ENCODE measurements at regions not wholly inside any gene's neighbourhood (a gene's known extent, or its start where the extent isn't known, plus 50 kb on each side); places are given as distances from the start of the nearest gene placed in this dataset.
A peak's percentile ranks its signal among the peaks of the same experiment; 100 is the strongest.

DNA sequence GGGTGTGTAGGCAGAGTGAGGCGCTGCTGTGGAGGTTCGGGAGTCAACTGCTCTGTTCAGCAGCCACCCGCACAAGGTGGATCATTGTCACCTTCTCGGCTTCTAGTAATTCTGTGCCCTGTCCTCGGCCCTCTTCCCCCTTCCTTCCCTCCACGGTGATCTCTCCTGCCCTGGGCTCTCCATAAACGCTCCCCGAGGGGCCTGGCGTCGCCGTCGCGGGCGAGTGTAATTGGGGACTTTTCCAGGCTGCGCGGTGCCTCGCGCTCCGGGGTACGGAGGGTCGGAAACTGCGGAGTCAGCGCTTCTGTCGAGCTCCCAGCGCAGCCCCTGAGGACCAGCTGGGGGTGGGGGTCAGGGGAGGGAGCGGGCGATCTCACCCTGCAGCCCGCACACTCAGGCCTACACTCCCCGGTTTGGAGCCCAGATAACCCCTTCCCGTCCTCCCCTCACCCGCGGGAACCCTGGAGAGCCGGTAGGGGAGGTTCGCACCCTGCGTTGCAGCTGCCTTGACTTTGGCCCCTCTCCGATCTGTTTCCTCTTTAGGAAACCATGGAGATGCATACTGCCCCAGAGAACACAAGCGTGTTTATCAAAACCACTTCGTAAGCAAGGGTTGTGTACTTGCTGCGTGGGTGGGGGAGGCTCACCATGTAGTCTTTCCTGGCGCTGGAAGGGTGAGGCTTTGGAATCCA is 188.3 kb upstream of the ZNF618 start:
- H3K9me3 ChIP-seq (ENCODE audit: insufficient read depth, low read depth, low read length) = no peaks in the 10 kb centered on the region
- H3K27me3 ChIP-seq (ENCODE audit: insufficient read depth, low read length) = peaks cover 58% of the 10 kb centered on the region
- H3K27ac ChIP-seq (ENCODE audit: low read length) = no peak overlapping the region
- no peaks in the 10 kb centered on the region for H3K4me1 ChIP-seq (ENCODE audit: insufficient read depth, low read length)
- H3K9ac ChIP-seq (ENCODE audit: low read depth, low read length) = peak overlapping the region; percentile 15; the same call in 1 of the 2 replicates
- H3K36me3 ChIP-seq (ENCODE audit: insufficient read depth, low read depth, low read length) = no peaks in the 10 kb centered on the region
- peak overlapping the region; percentile 76 for H3K4me3 ChIP-seq (ENCODE audit: low read length)

DNA sequence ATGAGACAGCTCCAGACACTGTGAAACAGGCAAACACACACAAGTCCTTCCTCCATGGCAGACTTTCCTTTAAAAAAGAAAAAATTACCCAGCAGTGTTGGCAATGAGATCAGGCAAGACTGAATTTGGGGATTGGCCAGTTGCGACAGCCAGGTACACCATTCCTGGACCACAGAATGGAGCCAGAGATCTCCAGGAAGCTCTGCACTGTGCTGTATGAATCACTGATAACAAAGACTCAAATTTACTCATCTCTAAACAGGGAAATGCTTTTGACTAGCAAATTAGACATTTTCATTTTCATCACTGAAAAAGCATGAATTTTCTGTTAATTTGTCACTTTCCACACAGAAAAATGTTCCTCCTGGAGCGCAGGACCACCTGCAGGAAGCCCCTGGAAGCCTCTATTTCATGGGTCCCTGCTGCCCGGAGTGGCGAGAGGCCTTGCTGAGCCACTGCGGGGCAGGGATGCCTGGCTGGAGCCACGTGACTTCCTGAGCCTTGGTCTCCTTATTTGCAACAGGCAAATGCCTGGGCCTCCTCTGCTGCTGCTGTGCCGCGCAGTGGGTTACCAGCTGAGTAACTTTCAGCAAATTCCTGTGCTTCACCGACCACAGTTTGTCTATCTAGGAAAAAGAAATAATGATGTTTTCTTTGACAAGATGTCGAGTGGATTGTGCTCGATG is 185.9 kb upstream of the ZNF618 start:
- Histone ChIP-seq H3K27ac (ENCODE audit: low read length) (no peak overlapping the region), H3K4me3 (ENCODE audit: low read length) (no peak overlapping the region), H3K9me3 (ENCODE audit: insufficient read depth, low read depth, low read length) (no peaks in the 10 kb centered on the region), H3K27me3 (ENCODE audit: insufficient read depth, low read length) (peaks cover 53% of the 10 kb centered on the region), H3K4me1 (ENCODE audit: insufficient read depth, low read length) (no peaks in the 10 kb centered on the region), H3K9ac (ENCODE audit: low read depth, low read length) (no peak overlapping the region), H3K36me3 (ENCODE audit: insufficient read depth, low read depth, low read length) (no peaks in the 10 kb centered on the region)

DNA sequence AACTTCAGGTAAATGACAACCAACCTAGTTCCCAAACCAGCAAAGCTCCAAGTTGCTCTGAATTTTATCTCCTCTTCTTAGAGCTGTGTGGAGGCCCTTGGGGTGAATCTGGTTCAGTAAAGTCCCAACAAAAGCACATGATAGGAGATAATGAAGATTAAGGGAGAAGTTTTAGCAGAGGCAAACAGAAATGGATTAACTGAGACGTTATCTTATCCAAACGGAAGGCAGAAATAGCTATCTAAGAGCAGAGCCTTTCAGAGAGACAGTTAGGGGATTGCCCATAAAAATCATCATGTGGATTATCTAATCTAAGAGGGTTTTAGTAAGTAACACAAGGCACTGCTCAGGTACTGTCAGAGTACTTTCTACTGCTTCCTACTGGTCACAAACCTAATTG is 183.9 kb upstream of the ZNF618 start:
- no peak overlapping the region for H3K9ac ChIP-seq (ENCODE audit: low read depth, low read length)
- H3K9me3 ChIP-seq (ENCODE audit: insufficient read depth, low read depth, low read length) = no peaks in the 10 kb centered on the region
- no peak overlapping the region for H3K27ac ChIP-seq (ENCODE audit: low read length)
- H3K4me3 ChIP-seq (ENCODE audit: low read length) = no peak overlapping the region
- H3K4me1 ChIP-seq (ENCODE audit: insufficient read depth, low read length) = no peaks in the 10 kb centered on the region
- H3K27me3 ChIP-seq (ENCODE audit: insufficient read depth, low read length) = peaks cover 33% of the 10 kb centered on the region
- H3K36me3 ChIP-seq (ENCODE audit: insufficient read depth, low read depth, low read length) = no peaks in the 10 kb centered on the region

DNA sequence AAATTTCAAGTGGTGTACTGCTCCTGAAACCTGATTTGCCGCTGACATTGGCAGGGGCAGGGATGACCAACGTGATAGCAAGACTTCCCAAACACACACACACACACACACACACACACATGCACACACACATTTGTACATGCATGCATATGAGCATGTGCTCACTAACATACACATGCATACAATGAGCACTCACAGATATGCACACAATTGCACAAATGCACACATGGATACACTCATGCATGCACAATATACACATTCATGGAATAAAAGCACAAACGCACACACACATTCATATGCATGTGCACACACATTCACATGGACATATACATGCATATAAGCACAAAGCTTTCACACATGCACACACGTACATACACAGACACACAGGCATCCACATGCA is 181.2 kb upstream of the ZNF618 start:
- Histone ChIP-seq H3K27ac (ENCODE audit: low read length) (no peak overlapping the region), H3K36me3 (ENCODE audit: insufficient read depth, low read depth, low read length) (no peaks in the 10 kb centered on the region), H3K27me3 (ENCODE audit: insufficient read depth, low read length) (peaks cover 6% of the 10 kb centered on the region), H3K9me3 (ENCODE audit: insufficient read depth, low read depth, low read length) (no peaks in the 10 kb centered on the region), H3K4me3 (ENCODE audit: low read length) (no peak overlapping the region), H3K9ac (ENCODE audit: low read depth, low read length) (no peak overlapping the region), H3K4me1 (ENCODE audit: insufficient read depth, low read length) (no peaks in the 10 kb centered on the region)

DNA sequence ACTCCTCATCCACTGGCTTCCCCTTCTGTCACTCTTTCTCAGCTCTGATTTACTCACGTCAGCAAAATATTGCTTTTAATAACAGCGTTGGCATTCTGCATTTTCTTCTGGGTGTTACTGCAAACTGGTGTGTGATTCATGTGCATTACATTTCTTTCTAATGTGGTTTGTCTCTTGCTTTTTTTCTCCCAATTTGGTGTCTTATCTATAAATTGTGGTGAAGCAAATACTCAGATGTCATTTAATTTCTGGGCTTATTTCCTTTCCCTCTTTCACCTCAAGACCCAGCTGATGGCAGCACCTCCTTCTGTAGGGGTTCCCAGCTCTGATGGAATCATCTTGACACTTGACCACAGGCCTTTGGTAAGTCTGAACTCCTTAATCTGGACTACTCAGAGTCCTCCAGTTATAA is 180.7 kb upstream of the ZNF618 start:
- H3K9me3 ChIP-seq (ENCODE audit: insufficient read depth, low read depth, low read length) = no peaks in the 10 kb centered on the region
- H3K27ac ChIP-seq (ENCODE audit: low read length) = no peak overlapping the region
- H3K4me1 ChIP-seq (ENCODE audit: insufficient read depth, low read length) = no peaks in the 10 kb centered on the region
- H3K27me3 ChIP-seq (ENCODE audit: insufficient read depth, low read length) = peaks cover under 1% of the 10 kb centered on the region; the same call in 1 of the 2 replicates
- H3K9ac ChIP-seq (ENCODE audit: low read depth, low read length) = no peak overlapping the region
- H3K4me3 ChIP-seq (ENCODE audit: low read length) = no peak overlapping the region
- no peaks in the 10 kb centered on the region for H3K36me3 ChIP-seq (ENCODE audit: insufficient read depth, low read depth, low read length)

DNA sequence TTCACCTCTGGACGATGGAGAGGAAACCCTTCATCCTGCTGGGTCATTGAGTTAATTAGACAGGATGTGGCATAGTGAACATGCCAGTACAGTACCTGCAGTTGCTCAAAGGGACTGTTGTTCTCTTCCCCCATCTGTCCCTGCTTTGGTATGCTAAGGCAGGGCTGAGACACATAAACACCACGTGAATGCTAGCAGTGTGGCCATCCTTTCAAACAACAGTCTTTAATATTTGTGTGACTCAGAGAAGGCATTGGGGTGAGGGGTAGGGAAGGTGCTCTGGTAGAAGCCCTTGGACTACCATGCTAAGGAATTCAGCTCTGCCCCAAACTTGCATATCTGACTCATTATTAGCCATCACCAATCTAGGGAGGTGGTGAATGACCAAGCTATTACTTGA is 180.2 kb upstream of the ZNF618 start:
- no peak overlapping the region for H3K4me3 ChIP-seq (ENCODE audit: low read length)
- no peak overlapping the region for H3K9ac ChIP-seq (ENCODE audit: low read depth, low read length)
- H3K4me1 ChIP-seq (ENCODE audit: insufficient read depth, low read length) = no peaks in the 10 kb centered on the region
- no peak overlapping the region for H3K27ac ChIP-seq (ENCODE audit: low read length)
- H3K27me3 ChIP-seq (ENCODE audit: insufficient read depth, low read length) = no peaks in the 10 kb centered on the region; the same call in 1 of the 2 replicates
- no peaks in the 10 kb centered on the region for H3K9me3 ChIP-seq (ENCODE audit: insufficient read depth, low read depth, low read length)
- H3K36me3 ChIP-seq (ENCODE audit: insufficient read depth, low read depth, low read length) = no peaks in the 10 kb centered on the region

DNA sequence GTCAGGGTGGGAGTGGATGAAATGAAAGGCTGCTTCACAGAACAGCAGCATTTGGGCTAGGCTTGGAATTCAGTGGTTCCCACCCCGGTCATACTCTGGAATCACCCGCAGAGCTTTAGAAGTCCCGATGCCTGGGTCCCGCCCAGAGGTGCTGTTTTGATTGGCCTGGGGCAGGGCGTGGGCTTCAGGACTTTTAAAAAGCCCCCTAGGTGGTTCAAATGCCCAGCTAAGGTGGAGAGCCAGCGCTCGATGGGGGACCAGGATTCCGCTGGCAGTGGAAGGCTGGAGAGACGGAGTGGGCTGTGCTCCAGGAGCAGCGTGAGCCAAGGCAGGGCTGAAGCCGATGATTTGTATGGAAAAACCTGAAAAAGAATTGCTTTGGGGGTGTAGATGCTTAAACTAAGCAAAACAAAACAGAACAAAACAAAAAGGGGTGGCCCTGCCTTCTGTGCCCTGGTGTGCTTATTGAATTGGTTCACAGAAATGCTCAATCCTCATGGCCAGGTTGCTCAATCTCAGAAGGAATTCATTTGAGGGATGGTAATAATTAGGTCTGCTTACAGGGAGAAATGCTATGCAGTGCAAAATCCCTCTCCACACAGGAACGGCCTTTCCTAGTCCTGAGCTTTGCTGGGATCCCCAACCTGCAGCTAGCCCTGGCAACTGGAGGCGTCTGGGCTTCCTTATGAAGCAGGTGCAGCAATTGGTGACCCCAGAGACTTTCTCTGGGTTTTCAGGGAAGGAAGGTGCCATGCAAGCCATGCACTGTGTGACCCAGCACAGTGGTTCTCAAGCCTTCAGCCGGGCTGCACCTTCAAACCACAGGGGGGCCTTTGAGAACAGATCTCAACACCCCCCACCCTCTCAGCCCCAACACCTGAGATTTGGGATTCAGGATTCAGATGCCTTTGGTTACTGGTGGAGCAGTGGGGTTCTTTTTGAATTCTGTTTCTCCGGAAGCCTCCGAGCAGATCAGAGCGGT is 174.0 kb upstream of the ZNF618 start:
- 0 out of 2 replicates have a peak overlapping the region, but pooled peaks have one; percentile 13 for H3K9ac ChIP-seq (ENCODE audit: low read depth, low read length)
- H3K36me3 ChIP-seq (ENCODE audit: insufficient read depth, low read depth, low read length) = no peaks in the 10 kb centered on the region
- H3K27me3 ChIP-seq (ENCODE audit: insufficient read depth, low read length) = no peaks in the 10 kb centered on the region
- H3K4me1 ChIP-seq (ENCODE audit: insufficient read depth, low read length) = peaks cover 20% of the 10 kb centered on the region; the same call in 1 of the 2 replicates
- H3K27ac ChIP-seq (ENCODE audit: low read length) = no peak overlapping the region
- H3K4me3 ChIP-seq (ENCODE audit: low read length) = no peak overlapping the region
- no peaks in the 10 kb centered on the region for H3K9me3 ChIP-seq (ENCODE audit: insufficient read depth, low read depth, low read length)

DNA sequence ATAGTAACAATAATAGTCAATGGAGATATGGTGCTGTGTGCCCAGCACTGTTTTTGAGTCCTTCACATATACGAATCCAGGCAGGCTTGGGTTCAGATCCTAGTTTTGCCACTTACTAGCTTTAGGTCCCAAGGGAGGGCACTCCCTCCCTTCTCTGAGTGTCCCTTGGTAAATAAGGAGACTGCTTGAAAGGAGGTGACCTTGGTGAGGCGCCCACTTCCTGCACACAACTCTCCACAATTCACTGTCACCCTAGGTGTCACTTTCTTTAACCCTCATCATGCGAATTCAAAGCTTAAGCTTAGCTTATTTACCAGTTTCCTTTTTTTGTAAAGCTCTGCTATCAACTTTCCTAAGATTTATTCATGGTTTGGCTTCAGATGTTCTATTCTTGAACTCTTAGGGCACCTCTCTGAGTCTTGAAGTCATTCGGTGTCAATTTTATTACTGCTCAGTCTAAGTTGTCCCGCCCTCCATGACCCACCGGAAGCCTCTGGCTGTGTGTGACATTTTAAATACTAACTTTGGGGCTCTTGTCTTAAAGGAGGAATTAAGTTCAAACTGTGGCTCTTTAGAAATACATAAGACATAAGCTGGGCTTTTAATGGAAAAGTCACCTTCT is 170.7 kb upstream of the ZNF618 start:
- no peaks in the 10 kb centered on the region for H3K36me3 ChIP-seq (ENCODE audit: insufficient read depth, low read depth, low read length)
- no peak overlapping the region for H3K4me3 ChIP-seq (ENCODE audit: low read length)
- H3K27me3 ChIP-seq (ENCODE audit: insufficient read depth, low read length) = no peaks in the 10 kb centered on the region
- H3K4me1 ChIP-seq (ENCODE audit: insufficient read depth, low read length) = peaks cover 20% of the 10 kb centered on the region; the same call in 1 of the 2 replicates
- H3K9me3 ChIP-seq (ENCODE audit: insufficient read depth, low read depth, low read length) = peaks cover 4% of the 10 kb centered on the region; the same call in 1 of the 2 replicates
- H3K27ac ChIP-seq (ENCODE audit: low read length) = no peak overlapping the region
- no peak overlapping the region for H3K9ac ChIP-seq (ENCODE audit: low read depth, low read length)

DNA sequence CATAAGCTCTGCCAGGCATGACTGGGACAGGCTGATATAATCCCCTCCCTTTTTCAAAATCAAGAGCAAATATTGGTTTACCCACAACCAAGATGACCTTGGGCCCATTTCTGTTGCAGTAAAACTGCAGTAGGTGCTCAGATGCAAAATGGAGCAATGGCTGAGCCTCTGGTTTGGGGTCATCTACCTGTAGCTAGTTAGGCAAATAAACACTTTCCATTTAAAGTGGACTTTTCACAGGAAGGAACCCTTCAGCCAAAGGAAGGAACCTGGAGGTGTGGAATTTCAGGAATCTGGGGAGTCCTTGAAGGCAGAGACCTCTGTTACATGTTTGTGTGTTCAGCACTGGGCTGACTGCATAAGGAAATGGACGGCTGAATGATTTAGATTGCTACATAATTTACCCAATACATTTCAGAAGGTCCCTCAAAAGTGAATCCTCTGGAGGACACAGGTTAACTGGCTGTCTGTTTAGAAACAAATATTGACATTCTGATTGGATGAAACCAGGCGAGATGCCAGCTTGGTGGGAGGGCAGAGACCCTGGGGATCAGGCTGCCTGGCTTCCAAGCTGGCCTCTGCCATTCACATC is 170.1 kb upstream of the ZNF618 start:
- Histone ChIP-seq H3K27ac (ENCODE audit: low read length) (no peak overlapping the region), H3K36me3 (ENCODE audit: insufficient read depth, low read depth, low read length) (no peaks in the 10 kb centered on the region), H3K27me3 (ENCODE audit: insufficient read depth, low read length) (no peaks in the 10 kb centered on the region), H3K4me3 (ENCODE audit: low read length) (no peak overlapping the region), H3K9ac (ENCODE audit: low read depth, low read length) (no peak overlapping the region), H3K4me1 (ENCODE audit: insufficient read depth, low read length) (peaks cover 20% of the 10 kb centered on the region; the same call in 1 of the 2 replicates), H3K9me3 (ENCODE audit: insufficient read depth, low read depth, low read length) (peaks cover 4% of the 10 kb centered on the region; the same call in 1 of the 2 replicates)

DNA sequence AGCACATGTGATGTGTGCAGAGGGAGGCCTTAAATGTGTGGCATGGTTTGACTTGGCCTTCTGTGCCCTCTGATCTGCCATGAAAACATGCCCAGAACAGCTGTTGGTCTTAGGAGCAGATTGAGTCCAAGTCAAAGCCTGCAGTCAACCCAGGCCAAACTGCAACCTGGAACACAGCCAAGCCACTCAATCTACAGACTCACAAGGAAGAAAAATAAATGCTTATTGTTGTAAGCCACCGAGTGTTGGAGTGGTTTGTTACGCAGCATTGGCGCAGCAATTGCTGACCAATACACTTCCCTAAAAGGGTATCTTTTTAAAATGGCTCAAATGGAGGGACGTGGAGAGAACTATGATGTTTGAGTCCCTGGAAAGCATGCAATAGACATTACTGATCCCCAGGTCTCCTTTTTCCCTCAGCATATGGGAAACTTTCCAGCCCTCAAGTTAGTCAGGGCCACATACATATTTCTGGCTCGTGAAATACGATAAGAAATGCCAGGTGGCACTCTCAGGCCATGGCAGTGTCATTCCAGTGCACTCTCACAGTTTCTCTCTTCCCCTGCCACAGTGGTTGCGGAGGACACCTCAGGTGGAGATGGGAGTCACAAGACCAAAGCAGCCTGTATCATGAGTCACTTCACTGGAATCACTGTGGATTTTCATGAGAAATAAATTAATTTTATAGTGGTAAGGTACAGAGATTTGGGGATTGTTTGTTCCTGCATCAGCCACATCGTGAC is 168.0 kb upstream of the ZNF618 start:
- H3K4me3 ChIP-seq (ENCODE audit: low read length) = no peak overlapping the region

More for the DNA sequence above, 168.0 kb upstream of the ZNF618 start:
- peaks cover 9% of the 10 kb centered on the region; the same call in 1 of the 2 replicates for H3K4me1 ChIP-seq (ENCODE audit: insufficient read depth, low read length)
- H3K9me3 ChIP-seq (ENCODE audit: insufficient read depth, low read depth, low read length) = peaks cover 4% of the 10 kb centered on the region; the same call in 1 of the 2 replicates
- H3K27ac ChIP-seq (ENCODE audit: low read length) = no peak overlapping the region
- no peaks in the 10 kb centered on the region for H3K36me3 ChIP-seq (ENCODE audit: insufficient read depth, low read depth, low read length)
- H3K9ac ChIP-seq (ENCODE audit: low read depth, low read length) = no peak overlapping the region
- no peaks in the 10 kb centered on the region for H3K27me3 ChIP-seq (ENCODE audit: insufficient read depth, low read length)
